Gastrocnemius medialis (tissue), 4 donors: ENCODE measurements at regions not wholly inside any gene's neighbourhood (a gene's known extent, or its start where the extent isn't known, plus 50 kb on each side); places are given as distances from the start of the nearest gene placed in this dataset.

ENCODE experiments used
- ATAC-seq, 2 donors: fragments of 150-250 bp; one replicate each; pipeline ENCODE4 v1.9.1; 2016
- DNase-seq, 2 donors: peaks; one replicate each; pipeline ENCODE4 v3.0.0-alpha.2; 2019
- H3K27ac ChIP-seq, 4 donors: fragments of 200-600 bp; sonication (generic); 1 replicate in 1 of 4; 2 replicates in 3 of 4; pipeline ENCODE4 v1.5.1; 2016 to 2018; ENCODE audit warnings: mild to moderate bottlenecking in 2 of 4, moderate library complexity in 1 of 4
- H3K27me3 ChIP-seq, 3 donors: fragments of 200-600 bp; sonication (generic) in 2 of 3; 1 replicate in 1 of 3; 2 replicates in 2 of 3; pipeline versions ENCODE4 v1.5.1 to v1.6.0; 2016 to 2019; ENCODE audit warnings: mild to moderate bottlenecking in 1 of 3, moderate library complexity in 1 of 3
- H3K36me3 ChIP-seq, 2 donors: fragments of 200-600 bp; sonication (generic) in 1 of 2; one replicate each; pipeline ENCODE4 v1.5.1; 2017 to 2018
- H3K4me1 ChIP-seq, 2 donors: fragments of 200-600 bp; sonication (generic) in 1 of 2; one replicate each; pipeline ENCODE4 v1.5.1; 2016 to 2017; ENCODE audit warnings: mild to moderate bottlenecking in 2 of 2
- H3K4me3 ChIP-seq, 4 donors: fragments of 200-600 bp; sonication (generic) in 3 of 4; 1 replicate in 1 of 4; 2 replicates in 3 of 4; pipeline ENCODE4 v1.5.1; 2016 to 2019; ENCODE audit warnings: mild to moderate bottlenecking in 2 of 4
- H3K9me3 ChIP-seq, 3 donors: fragments of 200-600 bp; sonication (generic) in 2 of 3; 1 replicate in 1 of 3; 2 replicates in 2 of 3; pipeline ENCODE4 v1.5.1; 2016 to 2019
- POLR2A ChIP-seq, 2 donors: fragments of 450-650 bp; IDR thresholded peaks; one replicate each; pipeline ENCODE4 v1.6.1; 2017; ENCODE audit warnings: antibody characterized with exemption in 2 of 2, mild to moderate bottlenecking in 2 of 2, moderate library complexity in 2 of 2
- in situ Hi-C, 4 donors: fragments of 200-750 bp; cut with MboI; loops; one replicate each; pipeline versions ENCODE4 v1.15.0 to v1.8.0; 2017; ENCODE audit warnings: low sequenced_read_pairs in 4 of 4
- intact Hi-C: fragments of 100-400 bp; cut with DNase I; formaldehyde crosslinking; loops from one replicate; pipeline ENCODE4 v1.15.1; 2023; ENCODE audit warnings: low total_unique reads
- TF ChIP-seq, protein P1 (sequence below), 5 experiments: fragments of 450-650 bp in 3 of 5; fragments of 200-600 bp in 2 of 5; sonication (generic) in 2 of 5; IDR thresholded peaks in 4 of 5; conservative IDR thresholded peaks in 1 of 5; 1 replicate in 4 of 5; 2 replicates in 1 of 5; pipeline ENCODE4 v1.5.1; 2016 to 2019; ENCODE audit warnings: antibody characterized with exemption in 5 of 5, mild to moderate bottlenecking in 3 of 5, moderate library complexity in 3 of 5

DNA sequence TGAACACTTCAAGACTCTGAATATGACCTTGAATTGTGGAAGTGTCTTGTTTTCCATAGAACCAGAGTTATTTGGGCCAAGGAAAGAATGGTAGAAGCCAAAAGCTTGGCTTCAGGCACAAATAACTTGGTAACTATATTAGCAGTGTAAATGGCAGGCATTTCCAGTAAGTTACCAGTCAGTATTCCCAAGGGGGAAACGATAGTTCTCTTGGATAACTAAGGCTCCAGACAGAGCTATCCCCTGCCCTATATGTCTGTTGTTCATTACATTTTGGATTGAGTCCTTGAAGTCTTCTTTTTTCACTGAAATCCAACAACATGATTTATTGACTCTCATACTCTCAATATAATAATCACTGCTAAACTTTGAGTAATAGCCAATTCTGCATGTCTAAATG is 364.1 kb downstream of the MAGEB5 start:
- ATAC-seq (no peak), DNase-seq (no peak)
- intact Hi-C loops (no loop called here), in situ Hi-C loops (loop anchor here in 1 of 4 donors (25.0 kb wide), 1 partner anchor 107 kb away; no protein-coding TSS in a partner anchor)
- no peaks in the 10 kb centered on the region for H3K9me3 ChIP-seq
- H3K4me3 ChIP-seq: no peak overlapping the region
- H3K27me3 ChIP-seq: no peaks in the 10 kb centered on the region
- H3K4me1 ChIP-seq: no peaks in the 10 kb centered on the region
- H3K27ac ChIP-seq: no peak overlapping the region
- H3K36me3 ChIP-seq: no peaks in the 10 kb centered on the region
- no peak for TF ChIP-seq POLR2A (IDR thresholded peaks at IDR 0.05)
- TF ChIP-seq, protein P1, sequence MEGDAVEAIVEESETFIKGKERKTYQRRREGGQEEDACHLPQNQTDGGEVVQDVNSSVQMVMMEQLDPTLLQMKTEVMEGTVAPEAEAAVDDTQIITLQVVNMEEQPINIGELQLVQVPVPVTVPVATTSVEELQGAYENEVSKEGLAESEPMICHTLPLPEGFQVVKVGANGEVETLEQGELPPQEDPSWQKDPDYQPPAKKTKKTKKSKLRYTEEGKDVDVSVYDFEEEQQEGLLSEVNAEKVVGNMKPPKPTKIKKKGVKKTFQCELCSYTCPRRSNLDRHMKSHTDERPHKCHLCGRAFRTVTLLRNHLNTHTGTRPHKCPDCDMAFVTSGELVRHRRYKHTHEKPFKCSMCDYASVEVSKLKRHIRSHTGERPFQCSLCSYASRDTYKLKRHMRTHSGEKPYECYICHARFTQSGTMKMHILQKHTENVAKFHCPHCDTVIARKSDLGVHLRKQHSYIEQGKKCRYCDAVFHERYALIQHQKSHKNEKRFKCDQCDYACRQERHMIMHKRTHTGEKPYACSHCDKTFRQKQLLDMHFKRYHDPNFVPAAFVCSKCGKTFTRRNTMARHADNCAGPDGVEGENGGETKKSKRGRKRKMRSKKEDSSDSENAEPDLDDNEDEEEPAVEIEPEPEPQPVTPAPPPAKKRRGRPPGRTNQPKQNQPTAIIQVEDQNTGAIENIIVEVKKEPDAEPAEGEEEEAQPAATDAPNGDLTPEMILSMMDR (IDR thresholded peaks at IDR 0.05 in 4 of 5, conservative IDR thresholded peaks at IDR 0.05 in 1 of 5): no peak

DNA sequence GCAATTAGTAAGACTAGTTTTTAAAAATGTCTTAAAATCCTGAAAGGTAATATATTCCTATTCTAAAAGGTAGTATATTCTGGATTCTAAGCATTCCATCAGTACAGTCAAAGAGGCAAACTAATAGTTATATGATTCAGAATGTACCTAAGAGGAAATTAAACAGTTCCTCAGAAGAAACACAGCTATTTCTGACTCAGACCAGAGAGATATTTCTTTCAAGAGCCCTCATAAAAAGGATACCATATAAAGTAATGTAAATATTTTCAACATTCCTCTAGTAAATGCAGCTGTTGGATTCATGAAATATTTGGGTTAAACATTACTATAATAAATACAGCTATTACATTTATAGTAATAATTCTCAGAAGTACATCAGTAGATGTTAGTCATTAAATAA is 358.3 kb downstream of the MAGEB5 start:
- TF ChIP-seq, protein P1 (IDR thresholded peaks at IDR 0.05 in 4 of 5, conservative IDR thresholded peaks at IDR 0.05 in 1 of 5): no peak
- no peak for TF ChIP-seq POLR2A (IDR thresholded peaks at IDR 0.05)
- Histone ChIP-seq H3K36me3 (no peaks in the 10 kb centered on the region), H3K4me1 (no peaks in the 10 kb centered on the region), H3K27ac (no peak overlapping the region), H3K4me3 (no peak overlapping the region), H3K9me3 (no peaks in the 10 kb centered on the region), H3K27me3 (no peaks in the 10 kb centered on the region)
- in situ Hi-C loops (no loop called here), intact Hi-C loops (no loop called here)
- ATAC-seq: no peak
- DNase-seq: no peak

DNA sequence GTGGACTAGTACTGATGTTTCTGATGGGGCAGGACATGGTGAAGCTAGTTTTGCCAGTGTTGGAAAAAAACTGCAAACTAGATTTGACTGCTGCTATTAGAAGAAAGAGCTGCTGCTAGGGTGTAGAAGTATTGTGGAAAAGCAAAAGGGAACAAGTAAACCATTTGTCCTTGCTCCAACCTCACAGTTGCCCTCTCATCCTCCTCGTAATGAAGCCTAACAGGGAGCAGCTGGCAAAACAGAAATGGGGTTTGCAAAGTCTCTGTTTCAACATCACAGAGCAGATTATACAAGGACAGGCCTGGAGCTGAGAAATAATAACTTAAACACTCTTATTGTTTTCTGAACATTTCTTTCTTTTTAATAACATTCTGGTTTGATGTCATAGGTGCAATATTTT is 346.2 kb downstream of the MAGEB5 start:
- in situ Hi-C loops (no loop called here), intact Hi-C loops (no loop called here)
- Histone ChIP-seq H3K36me3 (no peaks in the 10 kb centered on the region), H3K9me3 (no peaks in the 10 kb centered on the region), H3K27me3 (no peaks in the 10 kb centered on the region), H3K27ac (no peak overlapping the region), H3K4me3 (no peak overlapping the region), H3K4me1 (no peaks in the 10 kb centered on the region)
- DNase-seq (no peak), ATAC-seq (no peak)
- TF ChIP-seq POLR2A (IDR thresholded peaks at IDR 0.05): no peak
- TF ChIP-seq, protein P1 (IDR thresholded peaks at IDR 0.05 in 4 of 5, conservative IDR thresholded peaks at IDR 0.05 in 1 of 5): no peak

DNA sequence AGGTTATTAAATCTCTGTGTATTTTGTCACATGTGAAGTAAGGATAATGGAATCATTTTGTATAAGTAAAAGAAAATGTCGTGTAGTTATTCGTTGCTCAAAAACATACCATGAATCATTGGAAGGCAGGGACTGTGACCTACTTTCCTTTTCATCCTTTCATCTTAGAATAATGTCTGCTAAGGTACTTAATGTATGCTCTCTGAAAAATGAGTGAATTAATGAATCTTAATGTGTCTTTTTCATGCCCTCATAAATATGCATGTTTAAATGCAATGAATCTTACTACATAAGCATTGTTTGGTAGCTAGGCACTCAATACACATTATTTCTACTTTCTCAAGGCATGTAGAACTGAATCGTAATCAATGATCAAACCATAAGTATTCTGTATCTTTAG is 343.9 kb downstream of the MAGEB5 start:
- H3K27ac ChIP-seq: no peak overlapping the region
- H3K9me3 ChIP-seq: no peaks in the 10 kb centered on the region
- ATAC-seq (no peak), DNase-seq (no peak)
- no peak overlapping the region for H3K4me3 ChIP-seq
- no peaks in the 10 kb centered on the region for H3K36me3 ChIP-seq
- H3K4me1 ChIP-seq: no peaks in the 10 kb centered on the region
- intact Hi-C loops (no loop called here), in situ Hi-C loops (no loop called here)
- TF ChIP-seq POLR2A (IDR thresholded peaks at IDR 0.05): no peak
- TF ChIP-seq, protein P1 (IDR thresholded peaks at IDR 0.05 in 4 of 5, conservative IDR thresholded peaks at IDR 0.05 in 1 of 5): no peak
- H3K27me3 ChIP-seq: no peaks in the 10 kb centered on the region

DNA sequence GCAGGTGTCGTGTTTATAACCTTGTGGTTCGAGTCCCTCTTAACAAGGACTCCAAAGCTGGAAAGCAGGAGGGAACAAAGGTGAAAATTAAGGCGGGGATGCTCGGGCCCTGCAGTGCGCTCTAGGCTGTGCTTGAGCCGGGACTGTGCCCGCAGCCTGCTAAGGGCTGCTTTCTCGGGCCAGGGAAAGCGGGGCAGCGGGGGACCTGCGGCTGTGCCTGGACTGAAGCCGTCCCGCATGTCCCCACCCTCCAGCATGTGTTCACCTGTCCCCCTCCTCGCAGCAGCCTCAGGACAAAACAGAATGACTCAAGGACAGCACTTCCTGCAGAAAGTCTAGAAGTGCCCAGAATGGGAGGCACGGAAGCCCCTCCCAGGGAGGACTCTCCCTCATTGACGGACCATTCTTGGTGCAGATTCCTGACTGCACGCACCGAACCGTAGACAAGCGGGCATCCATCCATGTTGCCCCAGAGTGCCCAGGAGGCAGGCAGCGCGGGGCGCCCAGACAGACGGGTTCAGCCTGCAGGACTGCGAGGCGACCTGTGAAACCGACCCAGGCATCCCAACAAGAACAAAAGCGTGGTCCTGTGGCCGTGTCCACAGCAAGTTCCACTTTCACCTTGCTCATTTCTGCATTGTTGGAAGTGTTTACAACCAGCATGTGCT is 342.9 kb downstream of the MAGEB5 start:
- in situ Hi-C loops: no loop called here
- Histone ChIP-seq H3K27ac (no peak overlapping the region), H3K27me3 (no peaks in the 10 kb centered on the region), H3K36me3 (no peaks in the 10 kb centered on the region), H3K4me1 (no peaks in the 10 kb centered on the region), H3K4me3 (no peak overlapping the region), H3K9me3 (no peaks in the 10 kb centered on the region)
- ATAC-seq (no peak), DNase-seq (no peak)
- TF ChIP-seq POLR2A (IDR thresholded peaks at IDR 0.05): no peak
- TF ChIP-seq, protein P1 (IDR thresholded peaks at IDR 0.05 in 4 of 5, conservative IDR thresholded peaks at IDR 0.05 in 1 of 5): no peak
- intact Hi-C loops: no loop called here
